ENCODE measurements at regions not wholly inside any gene's neighbourhood (a gene's known extent, or its start where the extent isn't known, plus 50 kb on each side); places are given as distances from the start of the nearest gene placed in this dataset.

GRCh38 chr13:111021270-111021669 lies 93.8 kb upstream of the ARHGEF7 start:
- ATAC-seq (no peak), DNase-seq (no peak)
- intact Hi-C loops (cut with DNase I, micrococcal nuclease) = no loop called here
- H3K4me1 Mint-ChIP-seq = no peaks in the 10 kb centered on the region
- no peak overlapping the region for H3K27ac Mint-ChIP-seq
- CTCF ChIA-PET = no interaction called here
- no peak overlapping the region for H3K4me3 Mint-ChIP-seq
- H3K27me3 Mint-ChIP-seq = peaks cover 24% of the 10 kb centered on the region
- POLR2A ChIA-PET = no interaction called here
- no peaks in the 10 kb centered on the region for H3K36me3 Mint-ChIP-seq (ENCODE audit: low read depth)
- H3K9me3 Mint-ChIP-seq (ENCODE audit: low read depth) = peaks cover 12% of the 10 kb centered on the region

DNA sequence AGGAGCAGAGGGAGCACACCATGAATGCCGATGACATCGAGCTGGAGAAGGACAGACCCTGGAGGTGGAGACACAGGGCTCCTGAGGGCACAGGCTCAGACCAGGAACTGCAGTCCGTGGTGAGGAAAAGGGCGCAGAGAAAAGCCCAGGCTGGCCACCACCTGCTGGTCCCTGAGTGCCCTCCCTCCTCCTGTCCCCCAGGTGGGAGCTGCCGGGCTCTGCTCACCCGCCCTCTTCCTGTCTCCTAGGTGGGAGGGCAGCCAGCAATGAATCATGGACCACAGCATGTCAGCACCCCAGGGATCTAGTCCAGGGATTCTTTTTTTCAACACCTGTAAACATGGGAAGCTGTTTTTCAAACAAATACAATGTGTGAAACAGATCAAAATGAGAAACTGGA lies 94.6 kb upstream of the ARHGEF7 start:
- intact Hi-C loops (cut with DNase I, micrococcal nuclease) = no loop called here
- no peaks in the 10 kb centered on the region for H3K36me3 Mint-ChIP-seq (ENCODE audit: low read depth)
- no peak overlapping the region for H3K27ac Mint-ChIP-seq
- H3K27me3 Mint-ChIP-seq = peaks cover 24% of the 10 kb centered on the region
- no peaks in the 10 kb centered on the region for H3K4me1 Mint-ChIP-seq
- POLR2A ChIA-PET = no interaction called here
- no peak for ATAC-seq
- H3K4me3 Mint-ChIP-seq = no peak overlapping the region
- no peak for DNase-seq
- CTCF ChIA-PET = no interaction called here
- H3K9me3 Mint-ChIP-seq (ENCODE audit: low read depth) = peaks cover 12% of the 10 kb centered on the region

DNA sequence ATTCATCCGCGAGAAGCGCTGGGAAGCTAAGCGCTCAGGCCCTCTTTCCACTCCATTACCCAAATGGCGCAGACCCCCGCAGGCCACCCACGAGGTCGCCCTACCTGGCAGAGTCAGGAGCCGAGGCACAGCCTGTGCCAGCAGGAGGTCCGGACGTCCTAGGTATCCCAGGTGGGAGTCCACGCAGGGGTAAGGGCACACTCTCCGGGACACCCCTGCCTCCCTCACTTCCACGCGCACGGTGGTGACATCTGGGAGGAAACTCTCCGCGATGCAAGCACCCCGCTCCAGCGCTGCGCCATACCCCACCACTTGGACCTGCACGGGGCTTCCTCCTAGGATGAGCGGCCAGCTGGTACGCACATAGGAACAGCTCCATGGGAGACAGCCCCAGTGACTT lies 95.1 kb upstream of the ARHGEF7 start:
- Mint-ChIP-seq H3K27ac (no peak overlapping the region), H3K36me3 (ENCODE audit: low read depth) (no peaks in the 10 kb centered on the region), H3K4me3 (no peak overlapping the region), H3K9me3 (ENCODE audit: low read depth) (peaks cover 12% of the 10 kb centered on the region), H3K27me3 (peaks cover 23% of the 10 kb centered on the region), H3K4me1 (no peaks in the 10 kb centered on the region)
- DNase-seq (no peak), ATAC-seq (no peak)
- ChIA-PET CTCF (no interaction called here), POLR2A (no interaction called here)
- intact Hi-C loops (cut with DNase I, micrococcal nuclease) = no loop called here

- no peak for ATAC-seq
- Mint-ChIP-seq H3K4me1 (no peaks in the 10 kb centered on the region), H3K4me3 (no peak overlapping the region), H3K9me3 (ENCODE audit: low read depth) (peaks cover 12% of the 10 kb centered on the region), H3K36me3 (ENCODE audit: low read depth) (no peaks in the 10 kb centered on the region), H3K27ac (no peak overlapping the region), H3K27me3 (peaks cover 6% of the 10 kb centered on the region)
- no peak for DNase-seq
- intact Hi-C loops (cut with DNase I, micrococcal nuclease) = no loop called here
- ChIA-PET CTCF (no interaction called here), POLR2A (no interaction called here)
Observed at GRCh38 chr13:111017755-111018459, 97.2 kb upstream of the ARHGEF7 start.

DNA sequence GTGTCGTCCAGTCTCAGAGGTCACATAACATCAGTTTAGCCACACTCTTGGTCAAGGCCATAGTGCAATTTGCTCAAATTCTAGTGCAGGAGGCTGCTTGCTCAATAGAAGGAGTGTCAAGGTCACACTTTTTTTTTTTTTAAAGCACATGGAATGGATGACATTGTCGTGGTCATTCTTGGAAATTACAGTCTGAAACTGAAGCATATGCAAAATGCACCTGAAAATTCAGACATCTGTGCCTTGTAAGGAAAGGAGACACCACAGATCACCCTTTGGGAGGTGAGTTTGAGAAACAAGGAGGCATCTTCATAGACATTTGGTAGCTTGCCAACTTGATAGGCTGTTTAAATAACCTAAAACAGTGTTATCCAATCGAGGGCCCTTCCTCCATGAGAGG lies 98.3 kb upstream of the ANKRD10 start:
- intact Hi-C loops (cut with DNase I, micrococcal nuclease) = no loop called here
- Mint-ChIP-seq H3K36me3 (ENCODE audit: low read depth) (no peaks in the 10 kb centered on the region), H3K9me3 (ENCODE audit: low read depth) (no peaks in the 10 kb centered on the region), H3K27me3 (peaks cover 7% of the 10 kb centered on the region), H3K4me3 (no peak overlapping the region), H3K4me1 (no peaks in the 10 kb centered on the region), H3K27ac (no peak overlapping the region)
- POLR2A ChIA-PET = no interaction called here
- ATAC-seq (no peak), DNase-seq (no peak)
- CTCF ChIA-PET = interaction anchor here (0.7 to 1.7 kb wide), 2 partner anchors 10 to 55 kb away, joined by 3 to 5 read pairs; no protein-coding TSS in a partner anchor

GRCh38 chr13:111011899-111012298 lies 97.0 kb upstream of the ANKRD10 start:
- Mint-ChIP-seq H3K9me3 (ENCODE audit: low read depth) (no peaks in the 10 kb centered on the region), H3K27ac (no peak overlapping the region), H3K36me3 (ENCODE audit: low read depth) (no peaks in the 10 kb centered on the region), H3K4me1 (no peaks in the 10 kb centered on the region), H3K4me3 (no peak overlapping the region), H3K27me3 (peaks cover 11% of the 10 kb centered on the region)
- peak; percentile 66 for ATAC-seq
- DNase-seq = no peak
- POLR2A ChIA-PET = interaction anchor here (0.7 kb wide), 1 partner anchor 33 kb away, joined by 7 read pairs; no protein-coding TSS in a partner anchor
- CTCF ChIA-PET = interaction anchor here (0.9 to 2.0 kb wide), 2 partner anchors 14 to 55 kb away, joined by 3 to 9 read pairs; no protein-coding TSS in a partner anchor
- intact Hi-C loops (cut with DNase I, micrococcal nuclease) = no loop called here

GRCh38 chr13:111008351-111008750 lies 93.5 kb upstream of the ANKRD10 start:
- ATAC-seq (no peak), DNase-seq (no peak)
- H3K27me3 Mint-ChIP-seq = peaks cover 16% of the 10 kb centered on the region
- ChIA-PET CTCF (no interaction called here), POLR2A (no interaction called here)
- no peaks in the 10 kb centered on the region for H3K36me3 Mint-ChIP-seq (ENCODE audit: low read depth)
- H3K27ac Mint-ChIP-seq = no peak overlapping the region
- H3K4me3 Mint-ChIP-seq = no peak overlapping the region
- intact Hi-C loops (cut with DNase I, micrococcal nuclease) = no loop called here
- H3K9me3 Mint-ChIP-seq (ENCODE audit: low read depth) = no peaks in the 10 kb centered on the region
- no peaks in the 10 kb centered on the region for H3K4me1 Mint-ChIP-seq

DNA sequence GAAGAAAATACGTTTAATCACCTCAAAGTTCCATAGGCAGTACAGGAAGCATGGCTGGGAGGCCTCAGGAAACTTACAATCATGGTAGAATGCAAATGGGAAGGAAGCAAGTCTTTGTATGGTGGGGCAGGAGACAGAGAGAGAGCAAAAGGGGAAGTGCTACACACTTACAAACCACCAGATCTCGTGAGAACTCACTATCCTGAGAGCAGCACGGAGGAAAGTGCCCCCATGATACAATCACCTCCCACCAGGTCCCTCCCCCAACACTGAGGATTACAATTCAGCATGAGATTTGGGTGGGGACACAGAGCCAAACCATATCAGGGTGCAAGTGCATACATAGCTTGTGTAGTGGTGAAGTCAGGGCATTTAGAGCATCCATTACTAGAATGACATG lies 92.3 kb upstream of the ANKRD10 start:
- POLR2A ChIA-PET = no interaction called here
- DNase-seq = no peak
- H3K27me3 Mint-ChIP-seq = peaks cover 13% of the 10 kb centered on the region
- H3K4me3 Mint-ChIP-seq = no peak overlapping the region
- H3K9me3 Mint-ChIP-seq (ENCODE audit: low read depth) = no peaks in the 10 kb centered on the region
- no peak overlapping the region for H3K27ac Mint-ChIP-seq
- no peaks in the 10 kb centered on the region for H3K36me3 Mint-ChIP-seq (ENCODE audit: low read depth)
- intact Hi-C loops (cut with DNase I, micrococcal nuclease) = no loop called here
- ATAC-seq = no peak
- CTCF ChIA-PET = no interaction called here
- no peaks in the 10 kb centered on the region for H3K4me1 Mint-ChIP-seq

DNA sequence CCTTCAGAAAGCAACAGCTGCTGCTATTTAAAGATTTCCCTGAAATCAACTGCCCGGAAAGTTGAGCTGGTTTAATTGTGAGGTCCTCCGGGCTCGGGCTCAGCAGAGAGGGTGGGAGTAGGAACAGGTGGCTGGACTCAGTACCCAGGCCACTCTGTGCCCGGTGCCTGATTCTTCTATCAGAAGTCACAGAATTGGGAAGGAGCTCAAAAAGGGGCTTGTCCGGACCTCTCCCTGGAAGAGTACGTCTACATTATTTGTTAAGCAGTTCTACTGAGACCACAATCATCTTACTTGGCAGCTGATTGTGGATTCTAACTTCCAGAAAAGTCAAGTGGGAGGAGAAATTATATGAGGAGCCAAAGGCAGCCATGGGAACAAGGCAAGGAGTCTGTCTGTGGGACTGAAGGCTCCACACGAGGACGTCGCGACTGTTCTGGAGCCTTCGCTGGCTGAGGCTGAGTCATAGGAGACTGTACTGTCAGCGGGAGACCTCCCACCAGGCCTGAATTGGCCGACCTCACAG lies 91.7 kb upstream of the ANKRD10 start:
- Mint-ChIP-seq H3K27me3 (peaks cover 11% of the 10 kb centered on the region), H3K4me3 (no peak overlapping the region), H3K27ac (no peak overlapping the region), H3K9me3 (ENCODE audit: low read depth) (no peaks in the 10 kb centered on the region), H3K4me1 (no peaks in the 10 kb centered on the region), H3K36me3 (ENCODE audit: low read depth) (no peaks in the 10 kb centered on the region)
- intact Hi-C loops (cut with DNase I, micrococcal nuclease) = no loop called here
- ChIA-PET CTCF (interaction anchor here (1.7 kb wide), 1 partner anchor 11 kb away, joined by 5 read pairs; no protein-coding TSS in a partner anchor), POLR2A (no interaction called here)
- ATAC-seq = no peak
- DNase-seq = no peak

GRCh38 chr13:111005808-111006505 lies 91.1 kb upstream of the ANKRD10 start:
- CTCF ChIA-PET = interaction anchor here (1.7 kb wide), 1 partner anchor 11 kb away, joined by 5 read pairs; no protein-coding TSS in a partner anchor
- DNase-seq (no peak), ATAC-seq (no peak)
- H3K27me3 Mint-ChIP-seq = peaks cover 11% of the 10 kb centered on the region
- H3K4me3 Mint-ChIP-seq = no peak overlapping the region
- POLR2A ChIA-PET = no interaction called here
- intact Hi-C loops (cut with DNase I, micrococcal nuclease) = no loop called here
- H3K4me1 Mint-ChIP-seq = no peaks in the 10 kb centered on the region
- H3K36me3 Mint-ChIP-seq (ENCODE audit: low read depth) = no peaks in the 10 kb centered on the region
- no peak overlapping the region for H3K27ac Mint-ChIP-seq
- H3K9me3 Mint-ChIP-seq (ENCODE audit: low read depth) = no peaks in the 10 kb centered on the region

GRCh38 chr13:111005364-111005763 lies 90.5 kb upstream of the ANKRD10 start:
- Mint-ChIP-seq H3K36me3 (ENCODE audit: low read depth) (no peaks in the 10 kb centered on the region), H3K4me1 (no peaks in the 10 kb centered on the region), H3K4me3 (no peak overlapping the region), H3K9me3 (ENCODE audit: low read depth) (no peaks in the 10 kb centered on the region), H3K27ac (no peak overlapping the region), H3K27me3 (peaks cover 9% of the 10 kb centered on the region)
- intact Hi-C loops (cut with DNase I, micrococcal nuclease) = no loop called here
- ATAC-seq (no peak), DNase-seq (no peak)
- ChIA-PET CTCF (interaction anchor here (1.7 kb wide), 1 partner anchor 10 kb away, joined by 5 read pairs; no protein-coding TSS in a partner anchor), POLR2A (no interaction called here)

DNA sequence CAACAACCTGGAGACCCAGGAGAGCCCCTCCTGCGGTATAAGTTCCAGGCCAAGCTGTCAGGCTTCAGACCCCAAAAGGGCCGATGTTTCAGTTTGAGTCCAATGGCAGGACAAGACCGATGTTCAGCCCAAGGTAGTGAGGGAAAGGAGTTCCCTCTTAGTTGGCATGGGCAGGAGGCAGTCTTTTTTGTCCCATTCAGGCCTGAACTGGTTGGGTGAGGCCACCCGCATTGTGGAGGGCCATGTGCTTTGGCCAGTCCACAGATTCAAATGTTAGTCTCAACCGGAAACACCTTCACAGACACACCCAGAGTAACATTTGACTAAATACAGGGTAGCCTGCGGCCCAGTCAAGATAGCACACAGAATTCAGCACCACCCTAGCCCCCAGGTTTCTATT lies 89.6 kb upstream of the ANKRD10 start:
- peaks cover 9% of the 10 kb centered on the region for H3K27me3 Mint-ChIP-seq
- ChIA-PET POLR2A (no interaction called here), CTCF (no interaction called here)
- H3K9me3 Mint-ChIP-seq (ENCODE audit: low read depth) = no peaks in the 10 kb centered on the region
- H3K4me3 Mint-ChIP-seq = no peak overlapping the region
- H3K36me3 Mint-ChIP-seq (ENCODE audit: low read depth) = no peaks in the 10 kb centered on the region
- H3K27ac Mint-ChIP-seq = no peak overlapping the region
- ATAC-seq (no peak), DNase-seq (no peak)
- intact Hi-C loops (cut with DNase I, micrococcal nuclease) = no loop called here
- H3K4me1 Mint-ChIP-seq = no peaks in the 10 kb centered on the region
